T-helper 2 cell treated with Interferon-gamma antibody and Interleukin-4, amounts not matched to agents 100 ng/mL and 5 ng/mL, for 36 hours (primary cell): ENCODE measurements at regions not wholly inside any gene's neighbourhood (a gene's known extent, or its start where the extent isn't known, plus 50 kb on each side); places are given as distances from the start of the nearest gene placed in this dataset.

Source experiments
- intact Hi-C: fragments of 100-400 bp; cut with micrococcal nuclease; formaldehyde crosslinking; loops from one replicate; pipeline ENCODE4 v1.15.1; 2023

GRCh38 chr14:61891810-61892209, 129.6 kb downstream of the SNAPC1 start:
- intact Hi-C loops = loop anchor here (2.0 to 5.0 kb wide), 2 partner anchors 130 to 419 kb away; partner anchors contain the start of gene SNAPC1

DNA sequence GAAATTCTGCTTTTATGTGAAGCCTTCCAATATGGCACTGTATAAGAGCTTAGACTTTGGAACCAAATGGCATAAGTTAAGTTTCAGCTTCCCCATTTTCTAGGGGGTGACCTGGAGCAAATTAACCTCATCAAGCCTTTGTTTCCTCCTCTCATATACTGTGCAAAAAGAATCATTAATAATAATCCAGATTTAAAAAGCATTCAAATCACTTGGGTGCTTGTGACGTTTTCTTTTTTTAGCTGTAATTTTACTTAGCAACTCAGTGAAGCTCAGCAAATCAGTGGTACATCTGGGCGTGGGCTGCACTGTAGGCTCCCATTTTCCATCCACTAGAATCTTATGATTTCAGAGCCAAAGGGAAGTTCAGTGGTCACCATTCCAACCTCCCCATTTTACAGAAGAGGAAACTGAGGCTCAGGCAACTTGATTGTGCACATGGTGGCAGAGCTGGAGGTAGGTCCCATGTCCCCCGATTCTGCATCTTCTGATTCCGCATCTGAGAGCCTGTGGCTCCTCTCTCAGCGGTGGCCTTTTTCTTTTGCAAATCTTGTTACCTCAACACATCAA, 131.2 kb downstream of the SNAPC1 start:
- intact Hi-C loops = loop anchor here (5.0 kb wide), 1 partner anchor 131 kb away; the partner anchor contains the start of gene SNAPC1

- intact Hi-C loops = loop anchor here (1.0 to 5.0 kb wide), 2 partner anchors 132 to 233 kb away; partner anchors contain the start of gene SNAPC1
These were observed 132.3 kb downstream of the SNAPC1 start for GRCh38 chr14:61894452-61895077.

- intact Hi-C loops = no loop called here
These were observed 135.1 kb downstream of the SNAPC1 start for GRCh38 chr14:61897300-61897699.

DNA sequence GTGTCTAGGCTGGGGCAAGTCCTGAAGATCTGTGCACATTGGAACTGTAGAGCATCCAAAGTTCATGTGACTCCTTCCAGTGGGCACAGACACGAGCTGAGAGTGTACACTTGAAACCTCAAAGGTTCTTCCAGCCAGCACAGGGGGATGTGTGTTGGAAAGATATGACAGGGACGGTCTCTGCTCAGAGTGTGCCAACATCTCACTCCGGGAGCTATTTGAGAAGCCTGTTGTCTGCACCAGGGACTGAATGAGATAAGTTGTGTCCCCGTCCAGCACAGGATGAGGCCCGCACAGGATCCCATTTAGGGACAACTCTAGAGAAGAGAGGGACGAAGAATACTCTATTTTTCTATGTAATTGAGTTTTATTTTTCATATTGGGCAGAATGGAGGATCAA, 136.3 kb downstream of the SNAPC1 start:
- intact Hi-C loops = no loop called here

DNA sequence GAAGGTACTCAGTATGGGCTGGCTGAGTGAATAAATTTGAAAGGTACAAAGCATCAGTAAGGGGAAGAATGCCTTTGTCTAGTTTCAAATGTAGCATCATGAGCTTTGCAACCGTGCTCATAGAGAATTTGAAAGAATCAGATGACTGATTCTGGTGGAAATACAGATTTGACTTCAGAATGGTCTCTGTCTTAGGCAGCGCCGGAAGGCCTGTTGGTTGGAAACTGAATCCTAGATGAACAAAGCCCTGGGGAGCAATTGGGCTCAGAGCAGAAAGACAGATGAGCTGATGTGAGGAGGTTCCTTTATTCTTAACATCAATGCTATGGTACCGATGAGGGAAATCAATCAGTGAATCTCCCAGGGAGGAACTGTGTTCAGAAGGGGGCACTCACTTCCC, 137.3 kb downstream of the SNAPC1 start:
- intact Hi-C loops = no loop called here

GRCh38 chr14:61904946-61905345, 142.7 kb downstream of the SNAPC1 start:
- intact Hi-C loops = no loop called here

DNA sequence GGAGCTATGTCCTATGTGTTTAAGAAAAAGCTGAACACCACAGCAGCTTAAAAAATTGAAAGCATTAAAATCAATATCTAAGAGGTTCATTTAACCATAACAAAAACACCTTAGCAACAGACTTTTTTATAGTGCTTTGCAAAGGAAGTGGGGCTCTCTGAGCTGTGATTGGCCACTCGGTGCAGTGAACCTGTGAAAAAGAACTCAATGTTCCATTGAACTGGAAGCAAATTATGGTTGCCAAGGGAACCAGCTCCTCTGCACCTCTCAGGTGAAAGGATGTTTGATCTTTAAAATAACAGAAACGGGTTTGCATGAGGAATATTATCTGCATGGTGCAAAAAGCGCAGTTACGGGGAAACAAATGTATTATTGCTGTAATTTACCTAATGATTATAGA, 149.4 kb downstream of the SNAPC1 start:
- intact Hi-C loops = no loop called here

DNA sequence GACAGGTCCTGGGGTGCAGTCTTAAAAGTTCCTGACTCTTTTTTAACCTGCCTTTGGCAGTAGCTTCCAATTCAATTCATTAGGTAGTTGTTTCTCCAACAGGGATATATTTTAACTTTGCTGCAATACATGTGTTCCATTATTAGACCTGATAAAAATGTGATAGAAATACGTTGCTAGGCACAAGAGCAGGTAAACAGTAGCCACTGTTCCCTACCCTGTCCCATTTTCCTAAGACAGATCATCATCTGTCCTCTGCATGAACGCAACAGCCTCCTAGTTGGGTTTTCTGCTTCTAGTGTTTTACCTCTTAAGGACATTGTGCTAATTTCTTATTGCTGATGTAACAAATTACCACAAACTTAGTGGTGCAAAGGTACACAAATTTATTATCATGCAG, 156.8 kb downstream of the SNAPC1 start:
- intact Hi-C loops = no loop called here

- intact Hi-C loops = no loop called here
These were observed 161.1 kb downstream of the SNAPC1 start for GRCh38 chr14:61923348-61923747.

DNA sequence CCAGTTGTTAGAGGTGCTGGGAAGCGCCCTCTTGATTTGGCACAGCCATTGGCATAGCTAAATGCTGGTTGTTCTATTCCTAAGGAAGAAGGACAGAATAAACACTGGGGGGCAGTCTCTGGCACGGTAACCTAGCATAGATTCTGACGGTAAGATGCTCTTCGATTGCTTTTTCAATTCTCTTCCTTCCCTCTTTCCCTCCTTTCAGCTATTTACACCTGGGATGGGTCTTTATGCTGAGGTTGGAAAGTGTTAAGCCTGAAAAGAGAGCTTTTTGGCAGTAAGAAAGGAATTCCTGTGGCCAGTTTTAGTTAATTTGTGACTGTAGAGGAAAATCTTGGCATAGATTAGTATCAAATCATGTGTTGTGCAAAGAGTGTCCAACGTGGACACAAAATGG, 162.8 kb downstream of the SNAPC1 start:
- intact Hi-C loops = no loop called here

DNA sequence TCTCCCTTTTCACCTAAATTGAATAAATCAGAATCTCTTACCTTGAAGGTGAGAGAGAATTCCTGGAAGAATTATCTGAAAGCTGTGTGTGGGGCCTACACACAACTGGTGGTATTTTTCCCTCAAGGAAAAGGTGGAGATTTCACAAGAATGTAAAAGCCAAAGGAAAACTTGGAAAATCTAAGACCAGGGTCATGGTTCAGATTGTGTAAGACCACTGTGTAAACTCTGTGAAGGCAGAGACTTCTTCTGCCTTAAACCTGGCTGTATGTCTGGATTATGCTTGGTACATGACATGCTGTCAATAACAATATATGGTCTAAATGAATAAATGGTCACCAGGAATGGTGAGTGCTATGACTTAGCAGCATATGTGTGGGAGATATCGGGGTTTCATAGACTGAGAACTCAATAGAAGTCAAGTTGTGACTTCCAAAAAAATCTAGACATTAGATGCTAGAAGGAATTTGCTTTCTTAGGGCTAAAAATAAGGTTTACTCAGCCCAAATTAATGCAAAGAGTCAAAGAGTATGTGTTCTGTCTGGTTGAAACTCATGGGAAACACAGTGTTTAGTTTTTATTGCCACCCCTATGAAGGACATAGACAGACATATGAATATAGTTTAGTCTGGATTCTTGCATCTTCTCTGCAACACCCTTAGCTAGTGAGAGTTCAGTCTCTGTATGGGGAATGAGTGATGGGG, 163.7 kb downstream of the SNAPC1 start:
- intact Hi-C loops = no loop called here

- intact Hi-C loops = no loop called here
These were observed 164.8 kb downstream of the SNAPC1 start for GRCh38 chr14:61927060-61927459.

- intact Hi-C loops = no loop called here
These were observed 165.3 kb downstream of the SNAPC1 start for GRCh38 chr14:61927520-61927919.

- intact Hi-C loops = no loop called here
These were observed 166.1 kb downstream of the SNAPC1 start for GRCh38 chr14:61928300-61928699.

DNA sequence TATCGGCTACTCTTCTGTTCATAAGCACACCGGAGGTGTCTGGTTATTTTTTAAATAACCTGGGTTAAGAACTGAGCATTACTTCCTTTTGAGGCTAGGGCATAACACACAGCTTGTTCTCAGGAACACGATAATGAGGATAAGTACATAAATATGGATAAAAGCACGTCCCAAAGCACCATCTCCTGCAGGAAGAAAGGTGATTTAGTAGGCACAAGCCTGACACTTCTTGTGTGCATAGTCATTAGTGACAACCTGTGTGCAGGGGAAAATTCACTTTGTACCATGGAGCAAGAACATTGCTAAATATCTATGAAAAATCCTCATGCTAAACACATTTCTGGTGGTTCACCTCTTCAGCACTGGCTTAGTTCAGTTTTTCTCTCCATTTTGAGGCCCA, 166.5 kb downstream of the SNAPC1 start:
- intact Hi-C loops = no loop called here

- intact Hi-C loops = no loop called here
These were observed 167.4 kb downstream of the SNAPC1 start for GRCh38 chr14:61929651-61930050.

GRCh38 chr14:61930101-61930857, 168.1 kb downstream of the SNAPC1 start:
- intact Hi-C loops = no loop called here

DNA sequence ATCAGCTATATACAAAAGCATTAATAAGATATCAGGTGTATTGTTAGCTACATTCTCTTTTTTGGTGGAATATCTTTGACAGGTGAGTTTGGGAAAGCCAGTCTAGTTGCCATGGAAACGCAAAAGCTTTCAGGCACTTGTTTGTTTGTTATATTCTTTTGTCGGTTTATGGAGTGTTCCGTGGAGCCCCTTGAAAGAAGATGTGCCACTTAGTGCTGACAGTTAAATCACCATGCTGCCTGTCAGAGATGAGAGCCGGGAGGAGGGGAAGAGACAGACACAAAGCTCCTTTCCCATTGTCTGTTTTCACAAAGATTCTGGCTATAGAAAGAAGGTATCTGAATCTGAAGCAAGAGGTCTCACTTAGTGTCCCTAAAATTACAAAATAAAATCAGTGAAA, 170.8 kb downstream of the SNAPC1 start:
- intact Hi-C loops = no loop called here

- intact Hi-C loops = no loop called here
These were observed 172.2 kb downstream of the SNAPC1 start for GRCh38 chr14:61934385-61934784.

DNA sequence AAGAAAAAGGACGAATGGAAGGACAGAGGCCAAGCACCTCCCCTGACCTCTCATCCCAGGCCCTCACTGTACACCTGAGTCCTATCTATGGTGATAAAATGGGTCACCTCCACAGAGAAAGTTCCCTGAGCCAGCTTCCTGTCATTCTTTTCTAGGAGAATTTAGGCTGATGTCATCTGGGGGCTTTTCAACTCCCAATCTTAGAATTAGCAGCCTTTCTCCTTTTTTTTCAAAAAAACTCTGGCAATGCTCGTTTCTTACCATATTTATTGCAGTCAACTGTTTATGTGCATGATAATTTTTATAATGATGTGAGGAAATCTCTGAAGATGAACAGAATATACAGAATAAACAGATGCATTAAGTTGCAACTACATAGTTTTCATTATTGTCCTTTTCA, 177.6 kb downstream of the SNAPC1 start:
- intact Hi-C loops = no loop called here
